ENCODE measurements at regions not wholly inside any gene's neighbourhood (a gene's known extent, or its start where the extent isn't known, plus 50 kb on each side); places are given as distances from the start of the nearest gene placed in this dataset.
"Not testable (repeated sequence)": the region's sequence is repeated elsewhere in the genome, so short reads cannot be mapped to it uniquely, and the experiment has no call there.

GRCh38 chr2:37570773-37571586 is 100.5 kb downstream of the CDC42EP3 start:
- no peak for DNase-seq (ENCODE audit: low spot score)

GRCh38 chr2:37571587-37572136 is 99.8 kb downstream of the CDC42EP3 start:
- DNase-seq (ENCODE audit: low spot score) = no peak

GRCh38 chr2:37573451-37574388 is 97.7 kb downstream of the CDC42EP3 start:
- DNase-seq (ENCODE audit: low spot score) = no peak

GRCh38 chr2:37575780-37576179 is 95.7 kb downstream of the CDC42EP3 start:
- no peak for DNase-seq (ENCODE audit: low spot score)

GRCh38 chr2:37576194-37576593 is 95.2 kb downstream of the CDC42EP3 start:
- not testable (repeated sequence) for DNase-seq (ENCODE audit: low spot score)

DNA sequence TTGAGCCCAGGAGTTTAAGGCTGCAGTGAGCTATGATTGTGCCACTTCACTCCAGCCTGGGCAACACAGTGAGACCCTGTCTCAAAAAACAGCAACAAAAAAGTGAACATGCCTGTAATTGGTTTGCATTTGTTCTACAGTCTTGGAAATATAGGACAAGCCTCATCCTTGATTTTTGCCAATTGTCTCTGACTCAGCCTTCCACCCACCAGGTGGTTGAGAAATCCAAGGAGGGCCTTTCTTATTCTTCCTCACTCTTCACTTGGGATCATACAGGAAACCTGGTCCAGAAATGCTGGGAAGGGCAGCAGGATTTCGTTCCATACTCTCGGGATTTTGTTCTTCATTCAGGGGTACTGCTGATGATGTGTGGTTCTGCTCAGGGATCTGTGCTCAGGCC is 94.6 kb downstream of the CDC42EP3 start:
- DNase-seq (ENCODE audit: low spot score) = no peak

DNA sequence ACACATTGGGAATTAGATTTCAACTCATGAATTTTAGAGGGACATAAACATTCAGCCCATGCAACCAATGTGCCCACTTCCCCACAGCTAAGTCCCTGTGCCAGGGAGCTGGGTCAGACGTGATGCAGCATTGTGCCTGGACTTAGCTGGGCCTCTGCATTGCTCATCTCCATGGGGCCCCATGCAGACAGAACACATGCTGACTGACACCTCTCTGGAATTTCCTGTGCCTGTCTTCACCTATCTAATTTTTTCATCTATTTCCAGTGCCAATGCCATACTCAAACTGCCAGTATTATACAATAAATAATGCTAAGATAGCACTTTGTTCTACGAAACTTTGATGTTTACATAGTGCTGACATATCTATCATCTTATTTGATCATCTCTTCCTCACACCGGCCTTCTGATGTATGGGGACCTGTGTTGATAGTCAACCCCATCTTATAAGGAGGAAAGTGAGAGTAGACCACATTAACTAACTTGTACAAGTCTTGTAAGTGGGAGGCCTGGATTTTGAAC is 92.2 kb downstream of the CDC42EP3 start:
- DNase-seq (ENCODE audit: low spot score) = no peak

DNA sequence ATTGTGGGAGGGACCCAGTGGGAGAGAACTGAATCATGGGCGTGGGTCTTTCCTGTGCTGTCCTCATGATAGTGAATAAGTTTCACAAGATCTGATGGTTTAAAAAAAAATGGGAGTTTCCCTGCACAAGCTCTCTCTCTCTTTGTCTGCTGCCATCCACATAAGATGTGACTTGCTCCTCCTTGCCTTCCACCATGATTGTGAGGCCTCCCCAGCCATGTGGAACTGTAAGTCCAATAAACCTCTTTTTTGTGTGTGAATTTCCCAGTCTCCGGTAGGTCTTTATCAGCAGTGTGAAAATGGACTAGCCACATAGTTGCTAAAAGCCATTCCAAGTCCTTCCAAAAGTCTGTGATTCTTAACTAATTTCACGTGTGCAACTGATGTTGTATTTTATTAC is 91.5 kb downstream of the CDC42EP3 start:
- DNase-seq (ENCODE audit: low spot score) = not testable (repeated sequence)

- DNase-seq (ENCODE audit: low spot score) = no peak
Measured at GRCh38 chr2:37581433-37581832, 90.0 kb downstream of the CDC42EP3 start.

- DNase-seq (ENCODE audit: low spot score) = peak; percentile 42
Measured at GRCh38 chr2:37582481-37583220, 88.8 kb downstream of the CDC42EP3 start.

DNA sequence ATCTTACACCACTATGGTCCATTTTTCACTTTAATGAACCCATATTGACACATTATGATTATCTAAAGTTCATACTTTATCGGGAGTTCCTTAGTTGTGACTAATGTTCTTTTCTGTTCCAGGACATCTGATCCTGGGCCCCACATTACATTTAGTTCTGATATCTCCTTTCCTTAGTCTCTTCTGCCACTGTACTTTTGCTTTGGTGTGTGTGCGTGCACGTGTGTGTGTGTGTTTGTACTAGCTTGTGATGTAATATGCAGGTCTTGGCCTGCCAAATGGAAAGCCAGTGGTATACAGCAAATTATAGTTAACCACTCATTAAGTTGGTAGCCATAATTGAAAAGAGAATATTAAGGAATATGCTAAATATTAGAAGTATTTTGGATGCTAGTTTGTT is 88.0 kb downstream of the CDC42EP3 start:
- DNase-seq (ENCODE audit: low spot score) = no peak

GRCh38 chr2:37583867-37584266 is 87.6 kb downstream of the CDC42EP3 start:
- DNase-seq (ENCODE audit: low spot score) = no peak

DNA sequence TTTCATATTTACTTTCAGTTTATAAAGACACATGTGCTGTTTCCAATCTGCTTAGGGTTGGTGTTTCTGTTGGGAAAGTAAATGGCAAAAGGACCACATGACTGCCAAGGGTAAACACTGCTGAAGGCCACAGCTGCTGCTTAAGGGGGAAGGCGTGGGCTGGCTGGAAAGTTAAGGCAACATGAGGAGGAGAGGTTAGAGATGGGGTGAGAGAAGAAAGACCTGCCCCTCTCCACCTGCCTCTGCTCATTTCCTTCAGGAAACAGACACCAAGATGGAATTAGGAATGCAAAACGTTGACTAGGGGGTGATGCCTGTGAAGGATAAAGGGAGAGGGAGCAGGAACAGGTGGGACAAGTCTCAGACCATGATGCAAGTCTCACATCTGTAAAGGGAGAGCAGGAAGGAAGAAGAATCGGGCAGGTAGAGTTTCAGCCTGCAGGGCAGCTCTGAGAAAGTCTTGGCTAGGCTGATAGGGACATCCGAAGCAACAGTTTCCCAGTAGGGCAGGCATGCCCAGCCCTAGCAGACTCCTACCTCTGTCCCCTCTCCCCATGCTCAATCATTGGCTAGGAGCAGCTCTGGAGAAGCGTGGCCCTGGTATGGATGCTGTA is 86.0 kb downstream of the CDC42EP3 start:
- no peak for DNase-seq (ENCODE audit: low spot score)

GRCh38 chr2:37585982-37586621 is 85.3 kb downstream of the CDC42EP3 start:
- peak; percentile 87 for DNase-seq (ENCODE audit: low spot score)

- no peak for DNase-seq (ENCODE audit: low spot score)
Measured at GRCh38 chr2:37586663-37587317, 84.7 kb downstream of the CDC42EP3 start.

GRCh38 chr2:37587817-37588216 is 83.6 kb downstream of the CDC42EP3 start:
- no peak for DNase-seq (ENCODE audit: low spot score)

GRCh38 chr2:37588316-37588777 is 83.1 kb downstream of the CDC42EP3 start:
- DNase-seq (ENCODE audit: low spot score) = no peak

- DNase-seq (ENCODE audit: low spot score) = no peak
Measured at GRCh38 chr2:37589298-37589697, 82.1 kb downstream of the CDC42EP3 start.

DNA sequence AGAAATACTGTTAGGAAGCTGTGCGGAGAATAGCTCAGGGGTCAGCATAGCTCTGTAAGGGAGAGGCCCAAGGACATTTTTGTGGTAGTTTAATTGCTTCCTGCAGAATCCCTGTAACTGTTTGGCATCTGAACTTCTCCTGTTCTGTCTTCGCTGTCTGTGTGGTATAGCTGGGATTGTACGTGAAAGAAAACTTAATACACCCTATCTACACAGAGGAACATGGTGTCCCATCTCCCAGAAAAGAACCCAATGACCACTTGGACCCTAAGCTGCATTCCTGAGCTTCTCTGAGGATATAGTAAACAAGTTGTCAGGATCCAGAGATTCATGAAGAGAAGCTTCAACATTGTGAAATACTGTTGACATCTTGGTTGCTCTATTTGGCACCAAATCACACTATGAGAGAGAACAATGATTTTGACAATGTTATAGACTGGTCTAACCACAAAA is 81.3 kb downstream of the CDC42EP3 start:
- DNase-seq (ENCODE audit: low spot score) = no peak

Measured in CD4-positive, alpha-beta T cell treated with Interleukin-6 at 100 ng/mL for 8 hours (primary cell).